CD14-positive monocyte (primary cell): ENCODE measurements at regions not wholly inside any gene's neighbourhood (a gene's known extent, or its start where the extent isn't known, plus 50 kb on each side); places are given as distances from the start of the nearest gene placed in this dataset.

Source experiments
- DNase-seq, 3 donors: peaks; one replicate each; pipeline ENCODE4 v3.0.0-alpha.2; 2011 to 2022
- H2AFZ ChIP-seq: 2 replicates; pipeline ENCODE4 v1.6.0; 2012; ENCODE audit warnings: mild to moderate bottlenecking, low read depth, low read length, inconsistent platforms; ENCODE audit not compliant: insufficient read depth, poor library complexity, severe bottlenecking
- H3K27ac ChIP-seq, 2 donors: 1 replicate in 1 of 2; 2 replicates in 1 of 2; pipeline ENCODE4 v1.5.1; 2012 to 2013; ENCODE audit warnings: low read length in 2 of 2, control low read depth in 1 of 2, inconsistent platforms in 1 of 2, low read depth in 1 of 2, mild to moderate bottlenecking in 1 of 2
- H3K27me3 ChIP-seq, 2 donors: one replicate each; pipeline versions ENCODE4 v1.6.0 to v1.6.1; 2011 to 2013; ENCODE audit warnings: low read length in 2 of 2; ENCODE audit not compliant: control insufficient read depth in 2 of 2, insufficient read depth in 2 of 2
- H3K36me3 ChIP-seq, 2 donors: replicated peaks in 1 of 2; 1 replicate in 1 of 2; 2 replicates in 1 of 2; pipeline versions ENCODE4 v1.5.1 to v1.6.1; 2012 to 2013; ENCODE audit warnings: low read length in 2 of 2, control low read depth in 1 of 2, inconsistent platforms in 1 of 2, mild to moderate bottlenecking in 1 of 2; ENCODE audit not compliant: insufficient read depth in 2 of 2, control insufficient read depth in 1 of 2
- H3K4me1 ChIP-seq, 2 donors: 1 replicate in 1 of 2; 2 replicates in 1 of 2; pipeline versions ENCODE4 v1.5.1 to v1.6.1; 2012 to 2013; ENCODE audit warnings: low read length in 2 of 2, control low read depth in 1 of 2, inconsistent platforms in 1 of 2, mild to moderate bottlenecking in 1 of 2, moderate library complexity in 1 of 2; ENCODE audit not compliant: insufficient read depth in 2 of 2, control insufficient read depth in 1 of 2
- H3K4me2 ChIP-seq: replicated peaks from 2 replicates; pipeline ENCODE3; 2012; ENCODE audit warnings: low read length, moderate library complexity, mild to moderate bottlenecking; ENCODE audit not compliant: poor library complexity, severe bottlenecking; ENCODE audit errors: extremely low read depth
- H3K4me3 ChIP-seq, 3 experiments: fragments of 200-600 bp in 1 of 3; sonication (generic) in 1 of 3; replicated peaks in 1 of 3; 1 replicate in 2 of 3; 2 replicates in 1 of 3; pipeline ENCODE4 v1.5.1; 2011 to 2013; ENCODE audit warnings: low read length in 3 of 3, mild to moderate bottlenecking in 3 of 3, control low read depth in 2 of 3, low read depth in 2 of 3, inconsistent platforms in 1 of 3, moderate library complexity in 1 of 3
- H3K79me2 ChIP-seq: 2 replicates; pipeline ENCODE4 v1.6.0; 2012; ENCODE audit warnings: mild to moderate bottlenecking, control low read depth, inconsistent platforms, low read length, moderate library complexity; ENCODE audit not compliant: insufficient read depth
- H3K9ac ChIP-seq: 2 replicates; pipeline ENCODE4 v1.6.0; 2017; ENCODE audit warnings: low read length, mild to moderate bottlenecking; ENCODE audit not compliant: insufficient read depth, poor library complexity, severe bottlenecking
- H3K9me3 ChIP-seq, 2 donors: replicated peaks in 1 of 2; 1 replicate in 1 of 2; 2 replicates in 1 of 2; pipeline versions ENCODE4 v1.5.1 to v1.6.1; 2012 to 2013; ENCODE audit warnings: low read length in 2 of 2, control low read depth in 1 of 2; ENCODE audit not compliant: control insufficient read depth in 1 of 2, insufficient read depth in 1 of 2
- H4K20me1 ChIP-seq: 2 replicates; pipeline ENCODE4 v1.6.0; 2012; ENCODE audit warnings: mild to moderate bottlenecking, low read length, control low read depth, moderate library complexity; ENCODE audit not compliant: insufficient read depth
- H3K27ac Mint-ChIP-seq, 7 donors: one replicate each; pipeline ENCODE4 v1.8.0; 2020; ENCODE audit warnings: mild to moderate bottlenecking in 7 of 7, mixed read lengths in 7 of 7, moderate library complexity in 6 of 7, inconsistent platforms in 2 of 7
- H3K27me3 Mint-ChIP-seq, 3 donors: one replicate each; pipeline ENCODE4 v1.8.0; 2021 to 2022; ENCODE audit warnings: low read depth in 3 of 3, mild to moderate bottlenecking in 3 of 3, mixed read lengths in 3 of 3, moderate library complexity in 3 of 3, inconsistent platforms in 1 of 3
- H3K36me3 Mint-ChIP-seq, 2 donors: one replicate each; pipeline ENCODE4 v1.8.0; 2020; ENCODE audit warnings: mixed read lengths in 2 of 2, inconsistent platforms in 1 of 2, mild to moderate bottlenecking in 1 of 2
- H3K4me1 Mint-ChIP-seq: one replicate; pipeline ENCODE4 v1.8.0; 2020; ENCODE audit warnings: mild to moderate bottlenecking, mixed read lengths
- H3K4me3 Mint-ChIP-seq, 2 donors: one replicate each; pipeline ENCODE4 v1.8.0; 2020; ENCODE audit warnings: mild to moderate bottlenecking in 2 of 2, mixed read lengths in 2 of 2, moderate library complexity in 1 of 2
- H3K9me3 Mint-ChIP-seq, 7 donors: one replicate each; pipeline ENCODE4 v1.8.0; 2020 to 2022; ENCODE audit warnings: mixed read lengths in 7 of 7, mild to moderate bottlenecking in 6 of 7, moderate library complexity in 6 of 7, inconsistent platforms in 2 of 7
- CTCF ChIP-seq: fragments of 200-600 bp; IDR thresholded peaks from one replicate; pipeline ENCODE4 v1.8.0; 2022; ENCODE audit warnings: antibody characterized with exemption, mild to moderate bottlenecking
- WGBS: methylation state at CpG from one replicate; pipeline ENCODE4 v1.1.5; 2013; ENCODE audit warnings: missing lambda C conversion rate; ENCODE audit not compliant: insufficient coverage; 5-methylcytosine and 5-hydroxymethylcytosine counted together
- intact Hi-C, 2 donors: fragments of 100-400 bp; cut with micrococcal nuclease; formaldehyde crosslinking; loops; one replicate each; pipeline versions ENCODE4 v1.15.0 to v1.15.1; 2023

DNA sequence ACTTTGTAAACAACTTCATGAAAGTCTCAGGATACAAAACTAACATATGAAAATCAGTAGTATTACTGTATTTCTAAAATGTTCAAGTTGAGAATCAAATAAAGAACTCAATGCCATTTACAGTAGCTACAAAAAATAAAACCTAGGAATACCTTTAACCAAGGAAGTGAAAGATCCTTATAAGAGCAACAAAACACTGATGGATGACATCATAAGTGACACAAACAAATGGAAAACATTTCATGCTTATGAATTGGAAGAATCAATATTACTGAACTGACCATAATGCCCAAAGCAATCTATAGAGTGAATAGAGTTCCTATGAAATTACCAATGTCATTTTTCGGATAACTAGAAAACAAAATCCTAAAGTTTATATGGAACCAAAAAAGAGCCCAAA lies 1038.1 kb downstream of the SUCLG1 start:
- intact Hi-C loops, result no loop called here
- no peak for TF ChIP-seq CTCF

GRCh38 chr2:83394134-83394904 lies 1064.8 kb downstream of the SUCLG1 start:
- Histone ChIP-seq H4K20me1 (no peaks in the 10 kb centered on the region), H3K9ac (no peak overlapping the region), H3K9me3 (no peaks in the 10 kb centered on the region), H3K4me3 (no peak overlapping the region), H3K79me2 (no peaks in the 10 kb centered on the region), H3K27ac (no peak overlapping the region), H3K27me3 (no peaks in the 10 kb centered on the region), H3K4me1 (no peaks in the 10 kb centered on the region), H3K36me3 (no peaks in the 10 kb centered on the region), H3K4me2 (no peak overlapping the region), H2AFZ (no peak overlapping the region)
- H3K36me3 Mint-ChIP-seq, result no peaks in the 10 kb centered on the region
- H3K9me3 Mint-ChIP-seq, result peaks cover 0 to 3% (median 0%) of the 10 kb centered on the region in 7 donors
- no peak for DNase-seq
- no peaks in the 10 kb centered on the region for H3K4me1 Mint-ChIP-seq
- H3K4me3 Mint-ChIP-seq, result no peak overlapping the region
- intact Hi-C loops, result no loop called here
- TF ChIP-seq CTCF, result no peak
- H3K27ac Mint-ChIP-seq, result no peak overlapping the region
- 100% methylated on average over 1 of the region's 3 CpGs for WGBS
- peaks cover 0 to 4% (median 0%) of the 10 kb centered on the region in 3 donors for H3K27me3 Mint-ChIP-seq

More for the DNA sequence above, 1038.1 kb downstream of the SUCLG1 start:
- Histone ChIP-seq H3K4me3 (no peak overlapping the region), H3K9me3 (peaks cover 13 to 23% of the 10 kb centered on the region in 2 donors), H3K27ac (no peak overlapping the region), H3K9ac (no peak overlapping the region), H3K4me1 (no peaks in the 10 kb centered on the region), H3K36me3 (no peaks in the 10 kb centered on the region), H3K27me3 (no peaks in the 10 kb centered on the region), H4K20me1 (no peaks in the 10 kb centered on the region), H3K79me2 (no peaks in the 10 kb centered on the region), H2AFZ (no peak overlapping the region), H3K4me2 (no peak overlapping the region)
- peaks cover 0 to 1% (median 0%) of the 10 kb centered on the region in 3 donors for H3K27me3 Mint-ChIP-seq
- no peaks in the 10 kb centered on the region for H3K4me1 Mint-ChIP-seq
- no peaks in the 10 kb centered on the region for H3K36me3 Mint-ChIP-seq
- H3K9me3 Mint-ChIP-seq, result peaks cover 3 to 17% (median 9%) of the 10 kb centered on the region in 7 donors
- H3K27ac Mint-ChIP-seq, result no peak overlapping the region
- H3K4me3 Mint-ChIP-seq, result no peak overlapping the region
- no peak for DNase-seq
- WGBS, result no CpG with 5 or more reads among the region's 1 CpG
